ENCODE measurements at regions not wholly inside any gene's neighbourhood (a gene's known extent, or its start where the extent isn't known, plus 50 kb on each side); places are given as distances from the start of the nearest gene placed in this dataset.

- TF ChIP-seq CTCF (IDR thresholded peaks at IDR 0.05; ENCODE audit: extremely low read depth in 1 of 2, insufficient read depth in 1 of 2, low read depth in 1 of 2, low read length in 2 of 2) (no peak), POLR2A (IDR thresholded peaks at IDR 0.05; ENCODE audit: low read depth, low read length) (no peak), JUN (IDR thresholded peaks at IDR 0.05; ENCODE audit: borderline replicate concordance, insufficient read depth, insufficient read length, low read depth) (no peak), EZH2 (IDR thresholded peaks at IDR 0.05; ENCODE audit: borderline replicate concordance, low read depth, low read length, severe bottlenecking) (no peak), POLR2AphosphoS5 (IDR thresholded peaks at IDR 0.05; ENCODE audit: insufficient read depth, low read depth, low read length) (no peak), MYC (IDR thresholded peaks at IDR 0.05; ENCODE audit: low read depth, low read length) (no peak), GATA2 (IDR thresholded peaks at IDR 0.05; ENCODE audit: insufficient read depth, insufficient read length, low read depth, low read length) (no peak)
- TF ChIP-seq, protein P1, sequence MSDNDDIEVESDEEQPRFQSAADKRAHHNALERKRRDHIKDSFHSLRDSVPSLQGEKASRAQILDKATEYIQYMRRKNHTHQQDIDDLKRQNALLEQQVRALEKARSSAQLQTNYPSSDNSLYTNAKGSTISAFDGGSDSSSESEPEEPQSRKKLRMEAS (IDR thresholded peaks at IDR 0.05; ENCODE audit: insufficient read depth, insufficient read length), result no peak
Observed at GRCh38 chr10:8705415-8705814, 650.9 kb downstream of the GATA3 start.

All from endothelial cell of umbilical vein (primary cell).